ENCODE measurements at regions not wholly inside any gene's neighbourhood (a gene's known extent, or its start where the extent isn't known, plus 50 kb on each side); places are given as distances from the start of the nearest gene placed in this dataset.

- intact Hi-C loops (cut with DNase I): no loop called here
- no peak for DNase-seq
- WGBS, 2 donors: 84 to 87% methylated on average over 5 of the region's 5 CpGs
- Histone ChIP-seq H3K4me3 (no peak overlapping the region), H3K9me3 (no peaks in the 10 kb centered on the region), H3K27me3 (no peaks in the 10 kb centered on the region), H3K36me3 (no peaks in the 10 kb centered on the region), H3K27ac (no peak overlapping the region), H3K4me1 (peaks cover 0 to 8% (median 0%) of the 10 kb centered on the region in 9 donors)
- TF ChIP-seq CTCF (IDR thresholded peaks at IDR 0.05): no peak
- ATAC-seq: no peak
These were observed 143.6 kb downstream of the OSR1 start for GRCh38 chr2:19214682-19215391.

- no peak for TF ChIP-seq CTCF (IDR thresholded peaks at IDR 0.05)
- WGBS, 2 donors: 94 to 97% methylated on average over 7 of the region's 7 CpGs
- Histone ChIP-seq H3K27me3 (no peaks in the 10 kb centered on the region), H3K36me3 (no peaks in the 10 kb centered on the region), H3K4me3 (no peak overlapping the region), H3K27ac (no peak overlapping the region), H3K4me1 (no peaks in the 10 kb centered on the region), H3K9me3 (no peaks in the 10 kb centered on the region)
- ATAC-seq (no peak), DNase-seq (no peak)
- intact Hi-C loops (cut with DNase I): no loop called here
These were observed 148.7 kb downstream of the OSR1 start for GRCh38 chr2:19209575-19210341.

DNA sequence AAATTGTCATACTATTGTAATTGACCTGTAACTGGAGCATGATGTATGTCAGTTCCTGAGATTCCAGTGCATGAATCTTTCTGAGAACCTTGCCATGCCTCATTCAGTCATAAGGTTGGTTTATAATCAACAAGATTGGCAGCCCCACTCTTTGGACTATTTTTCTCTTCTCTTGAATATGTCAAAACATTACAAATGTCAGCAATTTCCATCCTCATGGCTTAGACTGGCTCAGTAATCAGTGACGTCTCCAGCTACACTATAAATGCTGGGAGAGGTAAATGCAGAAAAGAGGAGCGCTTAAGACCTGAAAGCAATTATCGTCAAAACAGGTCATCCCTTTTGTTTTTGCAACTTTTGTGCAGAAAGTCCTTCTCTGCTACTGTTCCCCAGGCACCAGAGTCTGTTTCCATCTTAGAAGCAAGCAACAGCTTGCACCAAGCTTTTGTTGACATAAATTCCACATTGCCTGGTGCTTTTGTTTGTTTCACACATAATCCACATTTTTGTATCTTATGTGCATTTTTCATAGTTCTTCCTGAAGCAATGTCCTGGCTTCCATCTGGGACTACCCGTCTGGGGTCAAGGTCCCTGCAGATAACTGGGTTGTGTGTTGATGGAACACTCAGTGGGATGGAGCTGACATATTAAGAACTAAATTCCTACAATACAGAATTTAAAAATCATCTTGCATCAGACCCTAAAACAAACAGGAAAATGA lies 149.8 kb downstream of the OSR1 start:
- ATAC-seq (no peak), DNase-seq (no peak)
- Histone ChIP-seq H3K4me1 (no peaks in the 10 kb centered on the region), H3K9me3 (no peaks in the 10 kb centered on the region), H3K36me3 (no peaks in the 10 kb centered on the region), H3K4me3 (no peak overlapping the region), H3K27me3 (no peaks in the 10 kb centered on the region), H3K27ac (no peak overlapping the region)
- WGBS, 2 donors: 76% methylated on average over 4 of the region's 4 CpGs
- intact Hi-C loops (cut with DNase I): no loop called here
- no peak for TF ChIP-seq CTCF (IDR thresholded peaks at IDR 0.05)

GRCh38 chr2:19207452-19207851 lies 151.0 kb downstream of the OSR1 start:
- no peaks in the 10 kb centered on the region for H3K9me3 ChIP-seq
- DNase-seq (no peak), ATAC-seq (peak in 1 of 8 donors; percentile 50)
- 53 to 61% methylated on average over 8 of the region's 8 CpGs for WGBS, 2 donors
- no peak for TF ChIP-seq CTCF (IDR thresholded peaks at IDR 0.05)
- no peaks in the 10 kb centered on the region for H3K4me1 ChIP-seq
- H3K36me3 ChIP-seq: no peaks in the 10 kb centered on the region
- H3K4me3 ChIP-seq: no peak overlapping the region
- intact Hi-C loops (cut with DNase I): no loop called here
- no peak overlapping the region for H3K27ac ChIP-seq
- no peaks in the 10 kb centered on the region for H3K27me3 ChIP-seq

All from heart right ventricle (tissue), 16 donors.